ENCODE measurements at regions not wholly inside any gene's neighbourhood (a gene's known extent, or its start where the extent isn't known, plus 50 kb on each side); places are given as distances from the start of the nearest gene placed in this dataset.

DNA sequence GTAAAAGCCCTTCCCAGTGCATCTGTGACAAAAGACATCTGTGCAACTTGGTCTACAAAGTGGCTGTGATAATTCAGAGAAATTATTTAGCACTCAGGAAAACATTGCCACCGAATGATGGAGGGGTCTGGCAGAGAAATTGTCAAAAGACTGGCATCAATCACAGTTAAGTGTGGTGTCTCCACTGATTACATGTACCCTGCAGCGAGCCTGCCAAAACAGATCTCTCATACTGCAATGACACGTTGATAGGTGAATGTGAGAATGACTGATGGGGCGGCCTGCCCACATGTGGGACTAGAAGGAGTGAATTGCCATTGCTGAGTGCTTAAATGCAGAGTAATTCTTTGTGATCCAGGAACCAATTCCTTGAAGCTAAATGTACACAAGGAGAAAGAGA lies 136.4 kb upstream of the PCSK5 start:
- TF ChIP-seq, protein P1, sequence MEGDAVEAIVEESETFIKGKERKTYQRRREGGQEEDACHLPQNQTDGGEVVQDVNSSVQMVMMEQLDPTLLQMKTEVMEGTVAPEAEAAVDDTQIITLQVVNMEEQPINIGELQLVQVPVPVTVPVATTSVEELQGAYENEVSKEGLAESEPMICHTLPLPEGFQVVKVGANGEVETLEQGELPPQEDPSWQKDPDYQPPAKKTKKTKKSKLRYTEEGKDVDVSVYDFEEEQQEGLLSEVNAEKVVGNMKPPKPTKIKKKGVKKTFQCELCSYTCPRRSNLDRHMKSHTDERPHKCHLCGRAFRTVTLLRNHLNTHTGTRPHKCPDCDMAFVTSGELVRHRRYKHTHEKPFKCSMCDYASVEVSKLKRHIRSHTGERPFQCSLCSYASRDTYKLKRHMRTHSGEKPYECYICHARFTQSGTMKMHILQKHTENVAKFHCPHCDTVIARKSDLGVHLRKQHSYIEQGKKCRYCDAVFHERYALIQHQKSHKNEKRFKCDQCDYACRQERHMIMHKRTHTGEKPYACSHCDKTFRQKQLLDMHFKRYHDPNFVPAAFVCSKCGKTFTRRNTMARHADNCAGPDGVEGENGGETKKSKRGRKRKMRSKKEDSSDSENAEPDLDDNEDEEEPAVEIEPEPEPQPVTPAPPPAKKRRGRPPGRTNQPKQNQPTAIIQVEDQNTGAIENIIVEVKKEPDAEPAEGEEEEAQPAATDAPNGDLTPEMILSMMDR (IDR thresholded peaks at IDR 0.05): no peak
- no peak for TF ChIP-seq ZFX (IDR thresholded peaks at IDR 0.05; ENCODE audit: borderline replicate concordance)
